ENCODE measurements at regions not wholly inside any gene's neighbourhood (a gene's known extent, or its start where the extent isn't known, plus 50 kb on each side); places are given as distances from the start of the nearest gene placed in this dataset.
"Not testable (repeated sequence)": the region's sequence is repeated elsewhere in the genome, so short reads cannot be mapped to it uniquely, and the experiment has no call there.

GRCh38 chr13:54599413-54599812, 1570.8 kb downstream of the OLFM4 start:
- H3K36me3 Mint-ChIP-seq, result peaks cover 5% of the 10 kb centered on the region
- TF ChIP-seq CTCF (conservative IDR thresholded peaks at IDR 0.05), result no peak
- no peak overlapping the region for H3K4me3 Mint-ChIP-seq
- peaks cover 10% of the 10 kb centered on the region for H3K9me3 Mint-ChIP-seq
- H3K27ac Mint-ChIP-seq, result no peak overlapping the region
- DNase-seq (ENCODE audit: extremely low spot score, unreplicated experiment), result no peak
- no peaks in the 10 kb centered on the region for H3K27me3 Mint-ChIP-seq
- H3K4me1 Mint-ChIP-seq (ENCODE audit: unreplicated experiment), result peaks cover 6% of the 10 kb centered on the region

- H3K27ac Mint-ChIP-seq, result no peak overlapping the region
- no peaks in the 10 kb centered on the region for H3K36me3 Mint-ChIP-seq
- no peak for DNase-seq (ENCODE audit: extremely low spot score, unreplicated experiment)
- no peaks in the 10 kb centered on the region for H3K27me3 Mint-ChIP-seq
- H3K4me3 Mint-ChIP-seq, result no peak overlapping the region
- no peaks in the 10 kb centered on the region for H3K9me3 Mint-ChIP-seq
- no peak for TF ChIP-seq CTCF (conservative IDR thresholded peaks at IDR 0.05)
- peaks cover 9% of the 10 kb centered on the region for H3K4me1 Mint-ChIP-seq (ENCODE audit: unreplicated experiment)
These were observed 1578.3 kb downstream of the OLFM4 start for GRCh38 chr13:54606944-54607343.

GRCh38 chr13:54607421-54607820, 1578.8 kb downstream of the OLFM4 start:
- no peaks in the 10 kb centered on the region for H3K36me3 Mint-ChIP-seq

GRCh38 chr13:54611390-54611789, 1582.8 kb downstream of the OLFM4 start:
- TF ChIP-seq CTCF (conservative IDR thresholded peaks at IDR 0.05), result no peak
- no peak overlapping the region for H3K27ac Mint-ChIP-seq
- DNase-seq (ENCODE audit: extremely low spot score, unreplicated experiment), result no peak
- H3K4me1 Mint-ChIP-seq (ENCODE audit: unreplicated experiment), result peaks cover 35% of the 10 kb centered on the region
- no peaks in the 10 kb centered on the region for H3K36me3 Mint-ChIP-seq
- no peaks in the 10 kb centered on the region for H3K27me3 Mint-ChIP-seq
- H3K9me3 Mint-ChIP-seq, result no peaks in the 10 kb centered on the region
- H3K4me3 Mint-ChIP-seq, result no peak overlapping the region

More at GRCh38 chr13:54607421-54607820, 1578.8 kb downstream of the OLFM4 start:
- Mint-ChIP-seq H3K27ac (no peak overlapping the region), H3K27me3 (no peaks in the 10 kb centered on the region), H3K9me3 (no peaks in the 10 kb centered on the region), H3K4me1 (ENCODE audit: unreplicated experiment) (peaks cover 9% of the 10 kb centered on the region), H3K4me3 (no peak overlapping the region)
- TF ChIP-seq CTCF (conservative IDR thresholded peaks at IDR 0.05), result no peak
- DNase-seq (ENCODE audit: extremely low spot score, unreplicated experiment), result no peak

- H3K9me3 Mint-ChIP-seq, result no peaks in the 10 kb centered on the region
- H3K27ac Mint-ChIP-seq, result no peak overlapping the region
- H3K4me3 Mint-ChIP-seq, result no peak overlapping the region
- peaks cover 35% of the 10 kb centered on the region for H3K4me1 Mint-ChIP-seq (ENCODE audit: unreplicated experiment)
- DNase-seq (ENCODE audit: extremely low spot score, unreplicated experiment), result no peak
- no peak for TF ChIP-seq CTCF (conservative IDR thresholded peaks at IDR 0.05)
- H3K27me3 Mint-ChIP-seq, result no peaks in the 10 kb centered on the region
- H3K36me3 Mint-ChIP-seq, result no peaks in the 10 kb centered on the region
These were observed 1586.1 kb downstream of the OLFM4 start for GRCh38 chr13:54614726-54615125.

- not testable (repeated sequence) for DNase-seq (ENCODE audit: extremely low spot score, unreplicated experiment); H3K4me3 Mint-ChIP-seq; H3K36me3 Mint-ChIP-seq; H3K27me3 Mint-ChIP-seq; H3K4me1 Mint-ChIP-seq (ENCODE audit: unreplicated experiment); H3K9me3 Mint-ChIP-seq; H3K27ac Mint-ChIP-seq
These were observed 1597.9 kb downstream of the OLFM4 start for GRCh38 chr13:54626504-54626903.

Measured in type B pancreatic cell (in vitro differentiated cells).